IMR-90 (cell line): ENCODE measurements at regions not wholly inside any gene's neighbourhood (a gene's known extent, or its start where the extent isn't known, plus 50 kb on each side); places are given as distances from the start of the nearest gene placed in this dataset.

Source experiments
- ATAC-seq: fragments of 200-7000 bp; cut with Tn5 transposase; 2 replicates; pipeline ENCODE4 v1.9.1; 2020; ENCODE audit warnings: low read depth, mild to moderate bottlenecking, moderate library complexity
- BruUV-seq: library from RNA; stranded (reverse); fragments of 400-500 nt; replicated peaks from 2 replicates; lab custom pipeline; 2021; lab: Mats Ljungman, UMichigan
- CTCF ChIA-PET: fragments of 300-600 bp; formaldehyde crosslinking; extraction: SDS; loops from one replicate; lab custom pipeline; 2021; ENCODE audit warnings: antibody characterized with exemption; lab: Yijun Ruan, JAX
- POLR2A ChIA-PET: fragments of 300-600 bp; sonication (Branson Sonifier 250); formaldehyde crosslinking; loops from one replicate; lab custom pipeline; 2022; ENCODE audit warnings: antibody characterized with exemption; ENCODE audit not compliant: unreplicated experiment; lab: Charles Lee
- DNase-seq: peaks from one replicate; pipeline ENCODE4 v3.0.0; 2013
- H2AFZ ChIP-seq: replicated peaks from 2 replicates; pipeline ENCODE3; 2013; ENCODE audit warnings: low read length, mild to moderate bottlenecking; ENCODE audit not compliant: poor library complexity
- H2AK5ac ChIP-seq: 2 replicates; pipeline ENCODE4 v1.6.1; 2013; ENCODE audit warnings: low read depth, low read length, inconsistent platforms
- H2AK9ac ChIP-seq: replicated peaks from 2 replicates; pipeline ENCODE3; 2013; ENCODE audit warnings: mild to moderate bottlenecking, low read depth, low read length, moderate library complexity; ENCODE audit not compliant: poor library complexity
- H2BK120ac ChIP-seq: 2 replicates; pipeline ENCODE4 v1.6.1; 2013; ENCODE audit warnings: low read depth, low read length, inconsistent platforms
- H2BK15ac ChIP-seq: 3 replicates; pipeline ENCODE4 v1.6.1; 2013; ENCODE audit warnings: low read depth, low read length, inconsistent platforms
- H2BK20ac ChIP-seq: 2 replicates; pipeline ENCODE4 v1.6.1; 2013; ENCODE audit warnings: low read depth, mild to moderate bottlenecking, inconsistent platforms, low read length, moderate library complexity
- H2BK5ac ChIP-seq: 2 replicates; pipeline ENCODE4 v1.6.1; 2013; ENCODE audit warnings: mild to moderate bottlenecking, low read depth, low read length, inconsistent platforms; ENCODE audit not compliant: poor library complexity, severe bottlenecking
- H3K14ac ChIP-seq: replicated peaks from 2 replicates; pipeline ENCODE4 v1.6.1; 2013; ENCODE audit warnings: low read depth, low read length, inconsistent platforms
- H3K18ac ChIP-seq: 2 replicates; pipeline ENCODE4 v1.6.1; 2013; ENCODE audit warnings: low read depth, low read length, control low read depth
- H3K23ac ChIP-seq: 2 replicates; pipeline ENCODE4 v1.6.1; 2013; ENCODE audit warnings: low read depth, low read length, inconsistent platforms
- H3K27ac ChIP-seq: 2 replicates; pipeline ENCODE4 v1.5.1; 2013; ENCODE audit warnings: mild to moderate bottlenecking, control low read depth, low read length; ENCODE audit not compliant: insufficient read depth
- H3K27me3 ChIP-seq: 2 replicates; pipeline ENCODE4 v1.6.1; 2013; ENCODE audit warnings: low read length; ENCODE audit not compliant: control insufficient read depth, insufficient read depth
- H3K36me3 ChIP-seq: 2 replicates; pipeline ENCODE4 v1.6.1; 2013; ENCODE audit warnings: low read length, mixed read lengths; ENCODE audit not compliant: control insufficient read depth, insufficient read depth
- H3K4ac ChIP-seq: 2 replicates; pipeline ENCODE4 v1.6.1; 2013; ENCODE audit warnings: low read depth, low read length, inconsistent platforms
- H3K4me1 ChIP-seq: 2 replicates; pipeline ENCODE4 v1.6.1; 2013; ENCODE audit warnings: low read length, mixed read lengths; ENCODE audit not compliant: control insufficient read depth, insufficient read depth
- H3K4me2 ChIP-seq: 2 replicates; pipeline ENCODE4 v1.6.1; 2013; ENCODE audit warnings: low read depth, mild to moderate bottlenecking, control low read depth, low read length, moderate library complexity
- H3K4me3 ChIP-seq: 2 replicates; pipeline ENCODE4 v1.5.1; 2013; ENCODE audit warnings: low read depth, mild to moderate bottlenecking, control low read depth, low read length, moderate library complexity; ENCODE audit not compliant: insufficient read depth
- H3K56ac ChIP-seq: 2 replicates; pipeline ENCODE4 v1.6.1; 2013; ENCODE audit warnings: low read length, inconsistent platforms; ENCODE audit not compliant: insufficient read depth; ENCODE audit errors: extremely low read depth
- H3K79me1 ChIP-seq, 2 experiments: 2 replicates each; pipeline ENCODE4 v1.6.1; 2013; ENCODE audit warnings: low read length in 2 of 2, inconsistent platforms in 1 of 2, low read depth in 1 of 2
- H3K9ac ChIP-seq: 2 replicates; pipeline ENCODE4 v1.6.1; 2013; ENCODE audit warnings: low read depth, low read length, control low read depth
- H3K9me1 ChIP-seq: 2 replicates; pipeline ENCODE4 v1.6.1; 2013; ENCODE audit warnings: low read length, inconsistent platforms; ENCODE audit not compliant: insufficient read depth
- H3K9me3 ChIP-seq: 2 replicates; pipeline ENCODE4 v1.6.1; 2013; ENCODE audit warnings: low read length; ENCODE audit not compliant: control insufficient read depth, insufficient read depth
- H4K20me1 ChIP-seq: 2 replicates; pipeline ENCODE4 v1.6.1; 2013; ENCODE audit warnings: low read length, inconsistent platforms; ENCODE audit not compliant: insufficient read depth
- H4K5ac ChIP-seq: 2 replicates; pipeline ENCODE4 v1.6.1; 2013; ENCODE audit warnings: mild to moderate bottlenecking, low read depth, low read length, control low read depth
- H4K8ac ChIP-seq, 2 experiments: 2 replicates each; pipeline ENCODE4 v1.6.1; 2013; ENCODE audit warnings: low read depth in 2 of 2, low read length in 2 of 2, control low read depth in 1 of 2, inconsistent platforms in 1 of 2
- H4K91ac ChIP-seq: 2 replicates; pipeline ENCODE4 v1.6.1; 2013; ENCODE audit warnings: low read depth, low read length, inconsistent platforms; ENCODE audit not compliant: insufficient read depth
- RAD21 ChIP-seq: IDR thresholded peaks from 2 replicates; pipeline ENCODE4 v1.6.1; 2012; ENCODE audit warnings: low read length, improper control_type of control experiment
- WGBS, 2 experiments: methylation state at CpG; one replicate each; pipeline versions ENCODE4 v1.1.5 to v1.1.7; 2013; ENCODE audit warnings: missing lambda C conversion rate in 2 of 2; ENCODE audit not compliant: insufficient read length in 1 of 2; ENCODE audit errors: extremely low coverage in 2 of 2; 5-methylcytosine and 5-hydroxymethylcytosine counted together
- dilution Hi-C: fragments of 300-500 bp; cut with HindIII; formaldehyde crosslinking; loops from one replicate; pipeline ENCODE4 v1.14.3; 2018; ENCODE audit warnings: low sequenced_read_pairs; ENCODE audit not compliant: unreplicated experiment
- in situ Hi-C: fragments of 300-500 bp; cut with MboI; formaldehyde crosslinking; loops from 3 replicates; pipeline ENCODE4 v1.14.3; 2019; ENCODE audit warnings: low sequenced_read_pairs, inconsistent platforms, mixed read lengths
- intact Hi-C: fragments of 100-400 bp; cut with micrococcal nuclease; formaldehyde crosslinking; loops from 2 replicates; pipeline ENCODE4 v1.10.0; 2022

- Histone ChIP-seq H2AK9ac (no peak overlapping the region), H3K4me1 (no peaks in the 10 kb centered on the region), H4K8ac (no peak overlapping the region), H3K4me3 (no peak overlapping the region), H3K9me3 (no peaks in the 10 kb centered on the region), H3K4ac (no peak overlapping the region), H4K20me1 (no peaks in the 10 kb centered on the region), H3K23ac (no peak overlapping the region), H3K27me3 (no peaks in the 10 kb centered on the region), H4K91ac (no peak overlapping the region), H3K9me1 (no peaks in the 10 kb centered on the region), H3K18ac (no peak overlapping the region), H3K36me3 (no peaks in the 10 kb centered on the region), H3K14ac (no peak overlapping the region), H3K9ac (no peak overlapping the region), H2AK5ac (no peak overlapping the region), H2AFZ (no peak overlapping the region), H4K5ac (no peak overlapping the region), H2BK120ac (no peak overlapping the region), H2BK20ac (no peak overlapping the region), H2BK5ac (no peak overlapping the region), H3K27ac (no peak overlapping the region), H3K56ac (no peak overlapping the region), H3K4me2 (no peak overlapping the region), H2BK15ac (no peak overlapping the region), H3K79me1 (no peaks in the 10 kb centered on the region)
- no CpG with 5 or more reads among the region's 2 CpGs for WGBS, 2 experiments
- ChIA-PET CTCF (interaction anchor here (0.7 kb wide), 1 partner anchor 10 kb away, joined by 3 read pairs; no protein-coding TSS in a partner anchor), POLR2A (no interaction called here)
- no TSS peak for BruUV-seq
- ATAC-seq (no peak), DNase-seq (no peak)
- in situ Hi-C loops (no loop called here), intact Hi-C loops (no loop called here), dilution Hi-C loops (no loop called here)
- no peak for TF ChIP-seq RAD21
These were observed 875.4 kb downstream of the MCTP2 start for GRCh38 chr15:95106801-95107200.
